Esophagus squamous epithelium (tissue), 5 donors: ENCODE measurements at regions not wholly inside any gene's neighbourhood (a gene's known extent, or its start where the extent isn't known, plus 50 kb on each side); places are given as distances from the start of the nearest gene placed in this dataset.

Experiments
- DNase-seq: peaks from one replicate; lab custom pipeline; 2025; lab: John Stamatoyannopoulos, UW
- H3K27ac ChIP-seq, 4 donors: fragments of 200-600 bp; sonication (generic); one replicate each; pipeline ENCODE4 v1.5.1; 2016 to 2019; ENCODE audit warnings: mild to moderate bottlenecking in 1 of 4
- H3K27me3 ChIP-seq, 4 donors: fragments of 200-600 bp; sonication (generic); 1 replicate in 3 of 4; 2 replicates in 1 of 4; pipeline versions ENCODE4 v1.5.1 to v1.6.0; 2017 to 2021; ENCODE audit warnings: antibody characterized with exemption in 1 of 4
- H3K36me3 ChIP-seq, 3 donors: fragments of 200-600 bp; sonication (generic); one replicate each; pipeline ENCODE4 v1.5.1; 2016 to 2019
- H3K4me1 ChIP-seq, 3 donors: fragments of 200-600 bp; sonication (generic); one replicate each; pipeline ENCODE4 v1.5.1; 2017 to 2019
- H3K4me3 ChIP-seq, 4 donors: fragments of 200-600 bp; sonication (generic); 1 replicate in 3 of 4; 2 replicates in 1 of 4; pipeline ENCODE4 v1.5.1; 2016 to 2019; ENCODE audit warnings: mild to moderate bottlenecking in 2 of 4, moderate library complexity in 1 of 4
- H3K9me3 ChIP-seq, 3 donors: fragments of 200-600 bp; sonication (generic); one replicate each; pipeline ENCODE4 v1.5.1; 2016 to 2019
- POLR2A ChIP-seq, 4 donors: fragments of 450-650 bp; IDR thresholded peaks; one replicate each; pipeline ENCODE4 v1.6.1; 2017; ENCODE audit warnings: antibody characterized with exemption in 4 of 4, mild to moderate bottlenecking in 4 of 4, moderate library complexity in 3 of 4
- WGBS, 2 donors: methylation state at CpG; one replicate each; pipeline ENCODE4 v1.1.5; 2018; 5-methylcytosine and 5-hydroxymethylcytosine counted together
- intact Hi-C: fragments of 100-400 bp; cut with DNase I; formaldehyde crosslinking; loops from one replicate; pipeline ENCODE4 v1.15.0; 2022
- TF ChIP-seq, protein P1 (sequence below), 6 experiments: fragments of 450-650 bp in 4 of 6; fragments of 200-600 bp in 2 of 6; sonication (generic) in 2 of 6; IDR thresholded peaks; one replicate each; pipeline ENCODE4 v1.5.1; 2016 to 2019; ENCODE audit warnings: antibody characterized with exemption in 6 of 6, mild to moderate bottlenecking in 4 of 6, moderate library complexity in 4 of 6
- donor health status: DM: yes; HTN: yes; CAD: no.

- Histone ChIP-seq H3K27ac (no peak overlapping the region), H3K9me3 (no peaks in the 10 kb centered on the region), H3K36me3 (no peaks in the 10 kb centered on the region), H3K4me3 (no peak overlapping the region), H3K4me1 (no peaks in the 10 kb centered on the region), H3K27me3 (no peaks in the 10 kb centered on the region)
- DNase-seq, result no peak
- WGBS, 2 donors, result 60 to 63% methylated on average over 3 of the region's 3 CpGs
- TF ChIP-seq, protein P1, sequence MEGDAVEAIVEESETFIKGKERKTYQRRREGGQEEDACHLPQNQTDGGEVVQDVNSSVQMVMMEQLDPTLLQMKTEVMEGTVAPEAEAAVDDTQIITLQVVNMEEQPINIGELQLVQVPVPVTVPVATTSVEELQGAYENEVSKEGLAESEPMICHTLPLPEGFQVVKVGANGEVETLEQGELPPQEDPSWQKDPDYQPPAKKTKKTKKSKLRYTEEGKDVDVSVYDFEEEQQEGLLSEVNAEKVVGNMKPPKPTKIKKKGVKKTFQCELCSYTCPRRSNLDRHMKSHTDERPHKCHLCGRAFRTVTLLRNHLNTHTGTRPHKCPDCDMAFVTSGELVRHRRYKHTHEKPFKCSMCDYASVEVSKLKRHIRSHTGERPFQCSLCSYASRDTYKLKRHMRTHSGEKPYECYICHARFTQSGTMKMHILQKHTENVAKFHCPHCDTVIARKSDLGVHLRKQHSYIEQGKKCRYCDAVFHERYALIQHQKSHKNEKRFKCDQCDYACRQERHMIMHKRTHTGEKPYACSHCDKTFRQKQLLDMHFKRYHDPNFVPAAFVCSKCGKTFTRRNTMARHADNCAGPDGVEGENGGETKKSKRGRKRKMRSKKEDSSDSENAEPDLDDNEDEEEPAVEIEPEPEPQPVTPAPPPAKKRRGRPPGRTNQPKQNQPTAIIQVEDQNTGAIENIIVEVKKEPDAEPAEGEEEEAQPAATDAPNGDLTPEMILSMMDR (IDR thresholded peaks at IDR 0.05), result no peak
- TF ChIP-seq POLR2A (IDR thresholded peaks at IDR 0.05), result no peak
- intact Hi-C loops, result no loop called here
Observed at GRCh38 chr6:98670045-98670746, 164.2 kb upstream of the POU3F2 start.

DNA sequence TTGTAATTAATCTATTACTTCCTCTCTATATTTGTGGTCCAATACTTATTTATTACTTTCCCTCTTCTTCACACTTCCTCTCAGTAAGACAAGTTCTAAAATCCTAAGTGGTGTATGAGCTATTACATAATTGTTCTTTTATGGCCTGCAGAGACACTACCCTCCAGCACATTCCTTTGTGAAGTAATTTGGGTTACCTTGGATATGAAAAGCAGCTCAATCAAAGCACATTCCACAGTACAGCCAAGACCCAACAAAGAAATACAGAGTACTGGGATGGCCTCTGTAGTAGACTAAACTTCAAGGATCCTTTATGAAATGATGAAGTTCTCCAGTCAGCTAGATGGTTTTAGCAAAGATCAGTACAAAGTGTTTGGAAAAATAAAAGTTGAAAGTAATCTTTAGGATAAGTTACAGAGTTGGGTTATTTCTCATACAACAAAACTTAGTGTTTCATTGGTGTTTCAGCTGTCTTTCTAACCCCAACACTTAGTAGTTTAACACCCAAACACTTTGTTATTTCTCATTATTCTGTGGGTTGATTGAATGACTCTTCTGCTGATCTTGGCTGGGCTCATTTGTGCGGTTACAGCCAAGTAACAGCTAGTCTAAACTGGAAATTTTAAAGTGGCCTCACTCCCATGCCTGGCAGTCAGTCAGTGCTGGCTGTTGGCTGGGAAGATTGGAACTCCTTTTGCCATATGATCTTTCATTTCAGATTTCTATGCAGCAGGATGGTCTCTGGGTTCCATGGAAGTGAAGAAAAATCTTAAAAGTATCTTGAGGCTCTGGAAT lies 161.5 kb upstream of the POU3F2 start:
- H3K36me3 ChIP-seq, result no peaks in the 10 kb centered on the region
- DNase-seq, result no peak
- H3K27me3 ChIP-seq, result no peaks in the 10 kb centered on the region
- H3K9me3 ChIP-seq, result no peaks in the 10 kb centered on the region
- intact Hi-C loops, result no loop called here
- TF ChIP-seq, protein P1 (IDR thresholded peaks at IDR 0.05), result no peak
- TF ChIP-seq POLR2A (IDR thresholded peaks at IDR 0.05), result no peak
- H3K27ac ChIP-seq, result no peak overlapping the region
- WGBS, 2 donors, result 38 to 62% methylated on average over 1 of the region's 1 CpG
- no peak overlapping the region for H3K4me3 ChIP-seq
- H3K4me1 ChIP-seq, result no peaks in the 10 kb centered on the region

GRCh38 chr6:98678481-98678880 lies 155.9 kb upstream of the POU3F2 start:
- no peaks in the 10 kb centered on the region for H3K36me3 ChIP-seq
- no peaks in the 10 kb centered on the region for H3K9me3 ChIP-seq
- 30 to 60% methylated on average over 2 of the region's 2 CpGs for WGBS, 2 donors
- H3K4me1 ChIP-seq, result no peaks in the 10 kb centered on the region
- no peak for TF ChIP-seq POLR2A (IDR thresholded peaks at IDR 0.05)
- TF ChIP-seq, protein P1 (IDR thresholded peaks at IDR 0.05), result no peak
- H3K27ac ChIP-seq, result no peak overlapping the region
- no peak overlapping the region for H3K4me3 ChIP-seq
- H3K27me3 ChIP-seq, result no peaks in the 10 kb centered on the region
- DNase-seq, result no peak
- intact Hi-C loops, result no loop called here

- no peaks in the 10 kb centered on the region for H3K27me3 ChIP-seq
- H3K4me1 ChIP-seq, result no peaks in the 10 kb centered on the region
- no peak for DNase-seq
- H3K27ac ChIP-seq, result no peak overlapping the region
- no peaks in the 10 kb centered on the region for H3K36me3 ChIP-seq
- intact Hi-C loops, result no loop called here
- TF ChIP-seq POLR2A (IDR thresholded peaks at IDR 0.05), result no peak
- H3K9me3 ChIP-seq, result no peaks in the 10 kb centered on the region
- 74 to 83% methylated on average over 1 of the region's 1 CpG for WGBS, 2 donors
- H3K4me3 ChIP-seq, result no peak overlapping the region
Observed at GRCh38 chr6:98686008-98686601, 148.3 kb upstream of the POU3F2 start.

DNA sequence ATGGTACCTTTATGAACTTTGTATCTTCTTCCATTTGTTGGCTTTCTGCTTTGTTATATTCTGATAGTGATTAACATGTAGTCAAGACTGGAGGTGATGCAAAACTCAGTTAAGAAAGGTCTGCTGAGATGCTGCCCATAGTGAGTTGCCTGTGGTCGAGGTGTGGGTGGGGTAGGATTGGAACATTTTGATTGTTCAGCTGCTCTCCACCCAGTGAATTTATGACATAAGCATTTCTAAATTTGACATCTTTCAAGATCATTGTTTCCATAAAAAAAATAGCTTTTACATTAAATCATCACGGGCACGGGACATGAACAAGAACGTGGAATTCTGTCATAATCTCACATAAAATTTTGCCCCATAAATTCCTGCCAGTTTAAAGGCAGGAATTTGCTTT lies 146.6 kb upstream of the POU3F2 start:
- H3K27ac ChIP-seq, result no peak overlapping the region
- no peaks in the 10 kb centered on the region for H3K27me3 ChIP-seq
- TF ChIP-seq, protein P1 (IDR thresholded peaks at IDR 0.05), result no peak
- no peak for TF ChIP-seq POLR2A (IDR thresholded peaks at IDR 0.05)

More for the DNA sequence above, 146.6 kb upstream of the POU3F2 start:
- no peaks in the 10 kb centered on the region for H3K9me3 ChIP-seq
- 50% methylated on average over 4 of the region's 4 CpGs for WGBS, 2 donors
- no peak for DNase-seq
- no peaks in the 10 kb centered on the region for H3K36me3 ChIP-seq
- no peaks in the 10 kb centered on the region for H3K4me1 ChIP-seq
- H3K4me3 ChIP-seq, result no peak overlapping the region
- intact Hi-C loops, result no loop called here
